ENCODE measurements at regions not wholly inside any gene's neighbourhood (a gene's known extent, or its start where the extent isn't known, plus 50 kb on each side); places are given as distances from the start of the nearest gene placed in this dataset.

DNA sequence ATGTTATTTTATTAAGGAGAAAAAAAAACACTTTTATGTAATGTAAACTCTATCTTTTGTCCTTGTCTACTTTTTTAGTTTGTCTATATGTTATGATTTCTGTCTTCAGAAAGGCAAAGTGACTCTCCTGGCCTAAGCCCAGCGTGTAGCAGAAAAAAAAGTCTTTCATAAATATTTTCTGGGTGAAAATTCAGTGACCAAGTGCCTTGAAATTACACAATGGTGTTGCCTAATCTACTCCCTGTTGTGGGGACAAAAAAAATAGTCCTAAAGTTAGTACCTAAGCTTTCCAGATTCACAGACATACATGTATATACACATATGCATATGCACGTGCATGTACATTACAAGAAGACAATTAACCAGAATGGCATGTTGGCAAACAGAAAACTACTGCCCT, 1257.8 kb upstream of the SORCS1 start:
- TF ChIP-seq POLR2AphosphoS5 (IDR thresholded peaks at IDR 0.05; ENCODE audit: low read depth, low read length) (no peak), SIN3A (IDR thresholded peaks at IDR 0.05; ENCODE audit: borderline replicate concordance, insufficient read depth, low read depth, low read length) (no peak), TCF7L2 (IDR thresholded peaks at IDR 0.05; ENCODE audit: low read depth, low read length) (no peak)
- TF ChIP-seq, protein P1, sequence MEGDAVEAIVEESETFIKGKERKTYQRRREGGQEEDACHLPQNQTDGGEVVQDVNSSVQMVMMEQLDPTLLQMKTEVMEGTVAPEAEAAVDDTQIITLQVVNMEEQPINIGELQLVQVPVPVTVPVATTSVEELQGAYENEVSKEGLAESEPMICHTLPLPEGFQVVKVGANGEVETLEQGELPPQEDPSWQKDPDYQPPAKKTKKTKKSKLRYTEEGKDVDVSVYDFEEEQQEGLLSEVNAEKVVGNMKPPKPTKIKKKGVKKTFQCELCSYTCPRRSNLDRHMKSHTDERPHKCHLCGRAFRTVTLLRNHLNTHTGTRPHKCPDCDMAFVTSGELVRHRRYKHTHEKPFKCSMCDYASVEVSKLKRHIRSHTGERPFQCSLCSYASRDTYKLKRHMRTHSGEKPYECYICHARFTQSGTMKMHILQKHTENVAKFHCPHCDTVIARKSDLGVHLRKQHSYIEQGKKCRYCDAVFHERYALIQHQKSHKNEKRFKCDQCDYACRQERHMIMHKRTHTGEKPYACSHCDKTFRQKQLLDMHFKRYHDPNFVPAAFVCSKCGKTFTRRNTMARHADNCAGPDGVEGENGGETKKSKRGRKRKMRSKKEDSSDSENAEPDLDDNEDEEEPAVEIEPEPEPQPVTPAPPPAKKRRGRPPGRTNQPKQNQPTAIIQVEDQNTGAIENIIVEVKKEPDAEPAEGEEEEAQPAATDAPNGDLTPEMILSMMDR (IDR thresholded peaks at IDR 0.05) = no peak
- TF ChIP-seq, protein P2, sequence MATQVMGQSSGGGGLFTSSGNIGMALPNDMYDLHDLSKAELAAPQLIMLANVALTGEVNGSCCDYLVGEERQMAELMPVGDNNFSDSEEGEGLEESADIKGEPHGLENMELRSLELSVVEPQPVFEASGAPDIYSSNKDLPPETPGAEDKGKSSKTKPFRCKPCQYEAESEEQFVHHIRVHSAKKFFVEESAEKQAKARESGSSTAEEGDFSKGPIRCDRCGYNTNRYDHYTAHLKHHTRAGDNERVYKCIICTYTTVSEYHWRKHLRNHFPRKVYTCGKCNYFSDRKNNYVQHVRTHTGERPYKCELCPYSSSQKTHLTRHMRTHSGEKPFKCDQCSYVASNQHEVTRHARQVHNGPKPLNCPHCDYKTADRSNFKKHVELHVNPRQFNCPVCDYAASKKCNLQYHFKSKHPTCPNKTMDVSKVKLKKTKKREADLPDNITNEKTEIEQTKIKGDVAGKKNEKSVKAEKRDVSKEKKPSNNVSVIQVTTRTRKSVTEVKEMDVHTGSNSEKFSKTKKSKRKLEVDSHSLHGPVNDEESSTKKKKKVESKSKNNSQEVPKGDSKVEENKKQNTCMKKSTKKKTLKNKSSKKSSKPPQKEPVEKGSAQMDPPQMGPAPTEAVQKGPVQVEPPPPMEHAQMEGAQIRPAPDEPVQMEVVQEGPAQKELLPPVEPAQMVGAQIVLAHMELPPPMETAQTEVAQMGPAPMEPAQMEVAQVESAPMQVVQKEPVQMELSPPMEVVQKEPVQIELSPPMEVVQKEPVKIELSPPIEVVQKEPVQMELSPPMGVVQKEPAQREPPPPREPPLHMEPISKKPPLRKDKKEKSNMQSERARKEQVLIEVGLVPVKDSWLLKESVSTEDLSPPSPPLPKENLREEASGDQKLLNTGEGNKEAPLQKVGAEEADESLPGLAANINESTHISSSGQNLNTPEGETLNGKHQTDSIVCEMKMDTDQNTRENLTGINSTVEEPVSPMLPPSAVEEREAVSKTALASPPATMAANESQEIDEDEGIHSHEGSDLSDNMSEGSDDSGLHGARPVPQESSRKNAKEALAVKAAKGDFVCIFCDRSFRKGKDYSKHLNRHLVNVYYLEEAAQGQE (IDR thresholded peaks at IDR 0.05; ENCODE audit: insufficient read depth in 1 of 2, low read depth in 2 of 2, low read length in 1 of 2) = no peak

Data from Panc1 (cell line).